ENCODE measurements at regions not wholly inside any gene's neighbourhood (a gene's known extent, or its start where the extent isn't known, plus 50 kb on each side); places are given as distances from the start of the nearest gene placed in this dataset.

- no peak for TF ChIP-seq CTCF (IDR thresholded peaks at IDR 0.05 in 8 of 11, conservative IDR thresholded peaks at IDR 0.05 in 3 of 11)
- no peak for TF ChIP-seq POLR2A (IDR thresholded peaks at IDR 0.05)
Observed at GRCh38 chr3:189027626-189028155, 144.1 kb upstream of the TPRG1 start.
